ENCODE measurements at regions not wholly inside any gene's neighbourhood (a gene's known extent, or its start where the extent isn't known, plus 50 kb on each side); places are given as distances from the start of the nearest gene placed in this dataset.

DNA sequence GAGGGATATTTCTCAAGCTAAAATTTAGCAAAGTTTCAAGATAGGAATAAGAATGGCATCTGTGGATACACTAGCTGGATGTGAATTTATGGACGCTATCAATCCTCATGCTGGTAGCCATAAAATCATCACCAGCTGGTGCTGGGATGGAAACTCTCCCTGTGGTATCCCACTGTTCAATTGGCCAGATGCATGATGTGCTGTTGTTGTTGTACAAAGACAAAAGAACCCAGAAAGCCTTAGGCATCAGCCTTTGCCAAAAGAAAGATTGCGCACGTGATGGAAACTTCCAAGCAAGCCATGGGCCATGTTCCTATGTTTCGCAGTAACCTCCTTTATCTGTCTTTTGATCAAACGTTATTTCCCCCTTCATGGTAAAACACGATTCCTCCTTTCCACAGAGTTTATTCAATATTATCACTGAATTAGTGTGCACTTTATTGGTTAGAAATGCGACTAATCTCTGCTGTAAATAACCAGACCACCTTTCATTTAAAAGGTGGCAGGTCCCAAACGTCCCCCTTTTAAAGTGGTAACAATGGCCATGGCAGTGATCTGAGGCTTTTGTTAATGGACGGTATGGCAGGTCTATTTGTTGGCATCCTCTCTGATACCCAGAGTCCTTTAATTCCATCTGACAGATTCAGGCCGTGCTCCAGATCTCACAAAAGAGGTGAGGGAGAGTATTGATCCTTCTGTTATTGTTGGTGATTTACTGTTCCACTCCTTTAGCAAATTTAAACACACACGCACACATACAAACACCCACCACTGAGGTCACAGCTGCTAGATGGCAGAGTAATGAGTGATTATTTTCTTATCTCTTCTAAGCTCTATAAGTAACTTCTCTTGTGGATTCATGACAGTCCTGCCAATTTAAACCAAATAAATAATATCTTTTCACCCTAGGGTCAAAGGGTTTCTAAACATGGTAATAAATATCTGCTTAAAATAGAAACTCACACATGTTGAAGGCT, 291.2 kb upstream of the KCNMB2 start:
- no peak for DNase-seq

- DNase-seq, result no peak
These were observed 290.2 kb upstream of the KCNMB2 start for GRCh38 chr3:178246004-178246403.

GRCh38 chr3:178255315-178255714, 280.9 kb upstream of the KCNMB2 start:
- DNase-seq, result no peak

DNA sequence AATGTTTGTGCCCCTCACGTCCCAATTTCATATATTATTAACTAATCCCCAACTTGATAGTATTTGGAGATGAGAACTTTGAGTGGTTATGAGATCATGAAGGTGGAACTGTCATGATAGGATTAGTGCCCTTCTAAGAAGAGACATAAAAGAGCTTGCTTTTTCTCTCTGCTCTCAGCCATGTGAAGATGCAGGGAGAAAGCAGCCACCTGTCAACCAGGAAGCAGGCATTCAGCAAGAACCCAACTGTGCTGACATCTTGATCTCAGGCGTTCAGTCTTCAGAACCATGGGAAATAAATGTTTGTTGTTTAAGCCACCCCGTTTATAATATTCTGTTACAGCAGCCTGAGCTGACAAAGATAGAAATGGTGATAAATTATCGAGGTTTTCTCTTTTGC, 278.7 kb upstream of the KCNMB2 start:
- DNase-seq, result no peak

DNA sequence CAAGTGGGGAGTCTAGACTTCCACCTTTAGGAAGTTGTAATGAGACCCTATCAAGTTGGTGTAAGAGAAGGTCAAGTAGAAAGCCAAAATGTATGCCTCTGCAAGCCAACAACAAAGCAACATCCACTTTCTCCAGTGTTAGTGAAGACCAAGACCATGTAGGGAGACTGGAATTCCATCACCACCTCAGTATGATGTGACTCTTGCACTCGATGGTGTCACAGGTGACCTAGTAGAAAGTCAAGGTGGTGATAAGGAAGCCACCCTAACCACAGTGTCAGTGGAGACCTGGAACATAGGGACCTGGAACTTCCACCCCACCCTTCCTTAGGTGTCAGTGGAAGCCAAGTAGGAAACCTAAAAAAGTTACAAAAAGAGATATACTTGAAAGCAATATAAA, 278.1 kb upstream of the KCNMB2 start:
- DNase-seq, result no peak

DNA sequence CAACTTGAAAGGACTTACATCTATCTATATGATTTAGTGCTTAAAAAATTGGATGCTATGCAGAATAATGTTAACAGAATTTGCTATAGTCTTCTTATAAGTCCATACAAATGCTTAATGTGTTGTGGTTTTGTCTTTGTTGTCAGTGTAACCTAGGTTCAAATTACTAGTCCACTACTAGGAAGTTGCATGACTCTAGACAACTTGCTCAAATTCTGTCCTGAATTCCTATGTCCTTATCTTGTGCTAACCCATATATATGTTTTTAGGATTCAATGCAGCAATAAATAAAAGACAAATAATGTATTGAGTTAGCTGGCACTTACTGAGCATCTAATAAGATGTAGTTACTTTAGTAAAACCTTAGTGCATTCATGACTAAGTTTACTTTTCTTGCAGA, 276.5 kb upstream of the KCNMB2 start:
- no peak for DNase-seq

- no peak for DNase-seq
These were observed 275.2 kb upstream of the KCNMB2 start for GRCh38 chr3:178260887-178261565.

GRCh38 chr3:178263236-178263916, 272.9 kb upstream of the KCNMB2 start:
- no peak for DNase-seq

DNA sequence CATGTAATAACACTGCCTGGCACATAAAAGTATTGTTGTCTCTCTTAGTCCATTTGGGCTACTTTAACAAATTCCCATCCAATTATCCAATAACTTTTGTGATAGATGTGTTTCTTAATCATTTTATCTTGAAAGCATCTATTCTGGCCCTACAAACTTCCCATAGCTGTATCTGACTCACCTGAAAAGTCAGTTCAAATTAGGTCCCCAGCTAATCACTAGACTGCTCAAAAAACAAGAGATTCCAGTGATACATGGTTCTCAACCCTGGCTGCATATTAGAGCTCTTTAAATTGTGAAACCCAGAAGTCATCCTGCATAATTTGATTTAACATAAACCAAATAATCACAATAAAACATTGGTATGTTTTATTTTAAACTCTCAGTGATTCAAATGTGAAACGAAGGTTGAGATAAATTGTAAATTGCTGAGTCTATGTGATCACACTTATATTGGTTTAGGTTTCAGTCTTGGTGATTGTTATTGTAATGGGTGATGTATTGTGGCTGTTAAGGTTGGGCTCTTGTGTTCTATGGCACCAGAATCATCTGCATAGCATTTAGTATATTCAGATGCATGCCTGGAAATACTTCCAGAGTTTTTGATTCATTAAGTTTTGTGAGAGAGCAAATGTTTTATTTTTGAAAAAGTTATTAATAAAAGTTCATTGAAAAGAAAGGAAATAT, 268.9 kb upstream of the KCNMB2 start:
- no peak for DNase-seq

- DNase-seq, result no peak
These were observed 265.4 kb upstream of the KCNMB2 start for GRCh38 chr3:178270838-178271237.

GRCh38 chr3:178271740-178272387, 264.4 kb upstream of the KCNMB2 start:
- no peak for DNase-seq

- no peak for DNase-seq
These were observed 263.4 kb upstream of the KCNMB2 start for GRCh38 chr3:178272841-178273240.

- no peak for DNase-seq
These were observed 261.5 kb upstream of the KCNMB2 start for GRCh38 chr3:178274711-178275110.

DNA sequence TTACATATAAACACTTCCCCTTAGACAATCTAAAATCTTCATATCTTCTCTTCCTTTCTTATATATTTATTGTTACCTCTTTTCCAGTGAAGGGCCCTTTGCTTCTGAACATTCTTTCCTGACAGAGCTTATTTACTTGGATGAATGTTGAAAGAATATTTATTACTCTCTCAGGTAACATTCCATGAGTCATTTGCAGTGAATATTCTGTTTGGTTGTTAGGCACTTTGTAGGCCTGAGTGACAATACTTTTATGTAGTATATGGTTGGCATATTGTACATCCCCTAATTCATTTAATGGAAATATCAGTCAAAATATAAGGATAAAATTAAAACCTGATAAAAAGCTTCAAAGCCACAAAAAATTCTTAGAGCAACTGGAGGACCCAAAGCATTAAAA, 260.9 kb upstream of the KCNMB2 start:
- no peak for DNase-seq

GRCh38 chr3:178275793-178276192, 260.4 kb upstream of the KCNMB2 start:
- no peak for DNase-seq

DNA sequence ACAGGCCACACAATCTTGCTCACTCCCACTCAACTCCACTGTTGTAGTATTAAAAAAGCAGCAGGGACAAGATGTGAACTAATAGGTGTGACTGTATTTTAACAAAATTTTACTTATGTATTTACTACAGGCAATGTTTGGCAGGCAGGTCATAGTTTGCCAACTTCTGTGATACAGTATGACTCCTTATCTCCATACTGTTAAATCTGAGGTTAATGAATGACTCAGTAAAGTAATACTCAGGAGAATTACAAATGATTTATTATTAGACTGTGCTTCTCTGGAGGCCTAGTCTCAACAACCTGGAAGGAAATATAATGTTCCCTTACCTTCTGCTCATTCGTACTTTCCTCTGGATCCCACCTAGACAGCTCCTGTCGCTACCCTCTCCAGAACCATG, 258.6 kb upstream of the KCNMB2 start:
- no peak for DNase-seq

DNA sequence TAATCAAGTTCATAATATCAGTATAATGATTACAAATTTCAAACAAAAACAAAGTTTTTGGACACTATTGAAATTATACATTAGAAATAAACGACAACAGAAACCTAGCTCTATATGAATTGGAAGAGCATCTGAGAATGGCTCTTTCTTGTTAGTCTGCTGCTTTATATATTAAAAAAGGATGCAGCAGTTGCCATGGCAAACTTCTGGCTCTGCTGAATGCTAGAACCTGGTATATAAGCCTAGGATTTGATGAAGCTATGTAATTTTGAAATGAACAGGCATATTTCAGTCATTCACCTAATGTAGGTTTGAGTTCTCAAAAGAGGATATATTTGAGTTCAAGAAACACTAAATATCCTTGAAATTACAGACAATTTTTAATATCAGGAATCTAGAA, 252.7 kb upstream of the KCNMB2 start:
- no peak for DNase-seq

- no peak for DNase-seq
These were observed 252.1 kb upstream of the KCNMB2 start for GRCh38 chr3:178284181-178284580.

DNA sequence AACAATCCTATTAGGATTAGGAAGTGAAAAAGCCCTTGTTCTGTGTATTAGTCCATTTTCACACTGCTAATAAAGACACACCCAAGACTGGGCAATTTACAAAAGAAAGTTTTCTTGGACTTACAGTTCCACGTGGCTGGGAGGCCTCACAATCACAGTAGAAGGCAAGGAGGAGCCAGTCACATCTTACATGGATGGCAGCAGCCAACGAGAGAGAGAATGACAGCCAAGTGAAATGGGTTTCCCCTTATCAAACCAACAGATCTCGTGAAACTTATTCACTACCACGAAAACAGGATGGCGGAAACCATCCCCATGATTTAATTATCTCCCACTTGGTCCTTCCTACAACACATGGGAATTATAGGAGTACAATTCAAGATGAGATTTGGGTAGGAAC, 248.2 kb upstream of the KCNMB2 start:
- DNase-seq, result no peak

GRCh38 chr3:178289544-178290160, 246.6 kb upstream of the KCNMB2 start:
- no peak for DNase-seq

- DNase-seq, result no peak
These were observed 244.5 kb upstream of the KCNMB2 start for GRCh38 chr3:178291574-178292370.

Data from stimulated activated CD4-positive, alpha-beta T cell treated with anti-CD3 and anti-CD28 coated beads, Interleukin-1b, Interleukin-23, amount 100 ng/mL, for 48 hours (primary cell).